Fibroblast of lung (primary cell): ENCODE measurements at regions not wholly inside any gene's neighbourhood (a gene's known extent, or its start where the extent isn't known, plus 50 kb on each side); places are given as distances from the start of the nearest gene placed in this dataset.
"Not testable (repeated sequence)": the region's sequence is repeated elsewhere in the genome, so short reads cannot be mapped to it uniquely, and the experiment has no call there.

Experiments used
- DNase-seq, 2 donors: peaks; one replicate each; pipeline versions ENCODE4 v3.0.0 to v3.0.0-alpha.2; 2010; ENCODE audit warnings: low read depth in 2 of 2
- H2AFZ ChIP-seq: 2 replicates; pipeline ENCODE4 v1.5.1; 2012; ENCODE audit warnings: low read length, control low read depth, inconsistent platforms
- H3K27ac ChIP-seq: 2 replicates; pipeline ENCODE4 v1.5.1; 2011; ENCODE audit warnings: low read length, control low read depth; ENCODE audit not compliant: insufficient read depth
- H3K27me3 ChIP-seq: 2 replicates; pipeline ENCODE4 v1.5.1; 2011; ENCODE audit warnings: mild to moderate bottlenecking, low read length; ENCODE audit not compliant: control insufficient read depth, insufficient read depth
- H3K36me3 ChIP-seq: 2 replicates; pipeline ENCODE4 v1.5.1; 2011; ENCODE audit warnings: low read length; ENCODE audit not compliant: control insufficient read depth, insufficient read depth
- H3K4me1 ChIP-seq: 2 replicates; pipeline ENCODE4 v1.5.1; 2011; ENCODE audit warnings: low read length; ENCODE audit not compliant: control insufficient read depth, insufficient read depth; ENCODE audit errors: extremely low read depth
- H3K4me2 ChIP-seq: 2 replicates; pipeline ENCODE4 v1.5.1; 2011; ENCODE audit warnings: low read length, control low read depth; ENCODE audit not compliant: insufficient read depth; ENCODE audit errors: extremely low read depth
- H3K4me3 ChIP-seq, 4 experiments: fragments of 200-600 bp in 1 of 4; sonication (generic) in 1 of 4; replicated peaks in 1 of 4; 2 replicates each; pipeline ENCODE4 v1.5.1; 2011 to 2016; ENCODE audit warnings: low read length in 4 of 4, low read depth in 3 of 4, mild to moderate bottlenecking in 3 of 4, control low read depth in 2 of 4, inconsistent platforms in 1 of 4, mixed read lengths in 1 of 4; ENCODE audit not compliant: insufficient read depth in 1 of 4; ENCODE audit errors: control extremely low read depth in 1 of 4
- H3K79me2 ChIP-seq: 2 replicates; pipeline ENCODE4 v1.5.1; 2012; ENCODE audit warnings: mild to moderate bottlenecking, low read length, inconsistent platforms; ENCODE audit not compliant: control insufficient read depth, insufficient read depth
- H3K9ac ChIP-seq: 2 replicates; pipeline ENCODE4 v1.5.1; 2011; ENCODE audit warnings: mild to moderate bottlenecking, low read length, control low read depth; ENCODE audit not compliant: insufficient read depth
- H3K9me3 ChIP-seq: 2 replicates; pipeline ENCODE4 v1.5.1; 2012; ENCODE audit warnings: low read depth, low read length; ENCODE audit not compliant: control insufficient read depth, insufficient read depth
- H4K20me1 ChIP-seq: 2 replicates; pipeline ENCODE4 v1.5.1; 2011; ENCODE audit warnings: low read length; ENCODE audit not compliant: control insufficient read depth, insufficient read depth; ENCODE audit errors: extremely low read depth
- EZH2 ChIP-seq: IDR thresholded peaks from 2 replicates; pipeline ENCODE4 v1.5.1; 2012; ENCODE audit warnings: low read length, control low read depth, mild to moderate bottlenecking; ENCODE audit errors: missing control alignments
- TF ChIP-seq, protein P1 (sequence below), 2 donors: IDR thresholded peaks in 1 of 2; conservative IDR thresholded peaks in 1 of 2; 1 replicate in 1 of 2; 2 replicates in 1 of 2; pipeline ENCODE4 v1.5.1; 2011 to 2012; ENCODE audit warnings: low read length in 2 of 2, control low read depth in 1 of 2, inconsistent platforms in 1 of 2, low read depth in 1 of 2, mild to moderate bottlenecking in 1 of 2

DNA sequence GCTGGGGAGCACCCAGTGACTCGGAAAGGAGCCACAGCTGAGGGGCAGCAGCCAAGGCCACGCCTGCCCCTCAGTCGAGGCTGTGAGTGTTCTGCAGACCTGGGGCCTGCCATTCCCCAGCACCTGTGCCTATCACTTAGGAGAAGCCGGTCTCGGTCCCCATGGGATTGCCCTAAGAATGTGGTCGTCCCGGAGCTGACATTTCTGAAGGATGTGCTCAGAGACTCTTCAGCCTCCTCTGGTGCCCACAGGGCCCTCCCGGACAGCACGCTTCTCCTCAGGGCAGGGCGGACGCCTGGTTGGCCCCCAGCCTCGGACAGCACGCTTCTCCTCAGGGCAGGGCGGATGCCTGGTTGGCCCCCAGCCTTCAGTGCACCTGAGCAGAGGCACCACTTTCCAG, 223.9 kb downstream of the ERMARD start:
- Histone ChIP-seq H2AFZ (no peak overlapping the region), H3K79me2 (no peaks in the 10 kb centered on the region), H3K4me2 (no peak overlapping the region), H3K27ac (no peak overlapping the region), H3K36me3 (no peaks in the 10 kb centered on the region), H3K4me1 (no peaks in the 10 kb centered on the region), H3K4me3 (no peak overlapping the region), H3K9ac (no peak overlapping the region), H3K9me3 (no peaks in the 10 kb centered on the region), H3K27me3 (no peaks in the 10 kb centered on the region), H4K20me1 (no peaks in the 10 kb centered on the region)
- no peak for TF ChIP-seq EZH2
- TF ChIP-seq, protein P1, sequence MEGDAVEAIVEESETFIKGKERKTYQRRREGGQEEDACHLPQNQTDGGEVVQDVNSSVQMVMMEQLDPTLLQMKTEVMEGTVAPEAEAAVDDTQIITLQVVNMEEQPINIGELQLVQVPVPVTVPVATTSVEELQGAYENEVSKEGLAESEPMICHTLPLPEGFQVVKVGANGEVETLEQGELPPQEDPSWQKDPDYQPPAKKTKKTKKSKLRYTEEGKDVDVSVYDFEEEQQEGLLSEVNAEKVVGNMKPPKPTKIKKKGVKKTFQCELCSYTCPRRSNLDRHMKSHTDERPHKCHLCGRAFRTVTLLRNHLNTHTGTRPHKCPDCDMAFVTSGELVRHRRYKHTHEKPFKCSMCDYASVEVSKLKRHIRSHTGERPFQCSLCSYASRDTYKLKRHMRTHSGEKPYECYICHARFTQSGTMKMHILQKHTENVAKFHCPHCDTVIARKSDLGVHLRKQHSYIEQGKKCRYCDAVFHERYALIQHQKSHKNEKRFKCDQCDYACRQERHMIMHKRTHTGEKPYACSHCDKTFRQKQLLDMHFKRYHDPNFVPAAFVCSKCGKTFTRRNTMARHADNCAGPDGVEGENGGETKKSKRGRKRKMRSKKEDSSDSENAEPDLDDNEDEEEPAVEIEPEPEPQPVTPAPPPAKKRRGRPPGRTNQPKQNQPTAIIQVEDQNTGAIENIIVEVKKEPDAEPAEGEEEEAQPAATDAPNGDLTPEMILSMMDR (conservative IDR thresholded peaks at IDR 0.05 in 1 of 2, IDR thresholded peaks at IDR 0.05 in 1 of 2; ENCODE audit: low read depth in 1 of 2, low read length in 2 of 2) = no peak
- DNase-seq = no peak

DNA sequence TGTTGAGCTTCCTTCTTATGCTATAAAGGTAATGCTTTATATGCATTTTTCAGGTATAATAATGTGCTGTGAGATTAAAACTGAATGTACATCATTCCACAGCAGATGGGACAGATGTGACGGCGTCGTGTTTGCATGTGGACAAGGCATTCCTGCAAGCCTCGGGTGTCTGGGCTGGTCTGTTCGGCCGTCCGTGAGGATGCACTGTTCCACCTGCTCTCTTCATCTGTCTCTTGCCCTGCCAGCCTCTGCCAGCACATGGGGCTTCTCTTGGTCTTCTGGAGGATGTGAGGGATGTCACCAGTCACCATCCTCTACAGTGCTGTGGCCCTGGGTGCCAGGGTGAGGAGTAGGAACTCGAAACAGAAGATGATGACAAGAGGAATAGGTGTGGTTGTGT, 223.2 kb downstream of the ERMARD start:
- Histone ChIP-seq H3K9me3 (no peaks in the 10 kb centered on the region), H3K4me2 (no peak overlapping the region), H3K4me1 (no peaks in the 10 kb centered on the region), H3K79me2 (no peaks in the 10 kb centered on the region), H3K4me3 (no peak overlapping the region), H2AFZ (no peak overlapping the region), H3K27ac (no peak overlapping the region), H3K36me3 (no peaks in the 10 kb centered on the region), H3K9ac (no peak overlapping the region), H3K27me3 (no peaks in the 10 kb centered on the region), H4K20me1 (no peaks in the 10 kb centered on the region)
- TF ChIP-seq, protein P1 (conservative IDR thresholded peaks at IDR 0.05 in 1 of 2, IDR thresholded peaks at IDR 0.05 in 1 of 2; ENCODE audit: low read depth in 1 of 2, low read length in 2 of 2) = no peak
- TF ChIP-seq EZH2 = no peak
- no peak for DNase-seq

DNA sequence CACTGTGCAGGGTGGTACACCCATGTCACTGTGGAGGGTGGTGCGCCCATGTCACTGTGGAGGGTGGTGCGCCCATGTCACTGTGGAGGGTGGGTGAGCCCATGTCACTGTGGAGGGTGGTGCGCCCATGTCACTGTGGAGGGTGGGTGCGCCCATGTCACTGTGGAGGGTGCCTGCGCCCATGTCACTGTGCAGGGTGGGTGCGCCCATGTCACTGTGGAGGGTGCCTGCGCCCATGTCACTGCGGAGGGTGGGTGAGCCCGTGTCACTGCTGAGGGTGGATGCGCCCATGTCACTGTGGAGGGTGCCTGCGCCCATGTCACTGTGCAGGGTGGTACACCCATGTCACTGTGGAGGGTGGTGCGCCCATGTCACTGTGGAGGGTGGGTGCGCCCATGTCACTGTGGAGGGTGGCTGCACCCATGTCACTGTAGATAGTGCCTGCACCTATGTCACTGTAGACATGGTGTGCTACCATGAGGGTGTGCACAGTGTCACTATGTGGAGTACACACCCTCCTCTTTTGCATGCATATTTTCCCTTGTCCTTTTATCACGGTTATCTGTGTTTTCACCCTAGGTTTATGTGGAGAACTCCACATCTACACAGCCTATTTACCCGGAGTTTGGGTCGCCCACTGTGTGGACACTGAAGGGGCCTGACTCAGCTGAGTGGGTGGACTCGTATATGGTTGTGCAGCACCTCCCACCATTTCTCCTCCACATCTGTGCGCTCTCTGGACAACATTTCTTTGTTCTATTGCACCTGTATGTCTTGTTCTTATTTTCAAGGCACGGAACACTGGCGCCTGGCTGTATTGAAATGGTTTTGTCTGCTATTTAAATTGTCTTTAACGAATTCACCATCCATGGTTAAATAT, 222.4 kb downstream of the ERMARD start:
- H3K27ac ChIP-seq, H3K4me2 ChIP-seq, H3K4me1 ChIP-seq, H3K9ac ChIP-seq, H3K27me3 ChIP-seq, H4K20me1 ChIP-seq, H2AFZ ChIP-seq, H3K79me2 ChIP-seq, DNase-seq, H3K4me3 ChIP-seq, H3K36me3 ChIP-seq, H3K9me3 ChIP-seq: not testable (repeated sequence)
